ENCODE measurements at regions not wholly inside any gene's neighbourhood (a gene's known extent, or its start where the extent isn't known, plus 50 kb on each side); places are given as distances from the start of the nearest gene placed in this dataset.

DNA sequence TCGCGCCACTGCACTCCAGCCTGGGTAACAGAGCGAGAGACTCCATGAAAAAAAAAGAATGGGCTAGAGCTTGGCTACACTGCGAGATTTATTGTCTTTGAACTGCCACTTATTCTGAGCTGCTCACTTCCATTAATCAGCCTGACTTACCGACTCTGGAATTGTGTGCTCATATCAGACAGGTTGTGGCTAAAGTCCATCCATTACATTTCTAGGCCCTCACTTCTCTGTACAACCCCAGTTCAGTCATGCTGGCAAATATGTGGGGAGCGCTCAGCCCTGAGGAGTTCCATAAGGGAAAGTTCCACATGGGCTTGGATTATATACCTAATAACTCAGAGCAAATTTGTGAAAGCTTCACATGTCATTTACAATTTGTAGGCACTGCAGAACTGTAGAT, 270.6 kb downstream of the TRIML1 start:
- Histone ChIP-seq H3K4me3 (ENCODE audit: low read length) (no peak overlapping the region), H3K9ac (ENCODE audit: low read length) (no peak overlapping the region), H3K9me2 (replicated peaks; ENCODE audit: insufficient read depth, low read length) (no peaks in the 10 kb centered on the region), H3F3A (ENCODE audit: insufficient read depth, low read length) (no peaks in the 10 kb centered on the region), H3K36me3 (replicated peaks; ENCODE audit: insufficient read depth, low read length) (no peaks in the 10 kb centered on the region), H3K4me1 (ENCODE audit: low read length) (no peaks in the 10 kb centered on the region), H3K79me2 (ENCODE audit: low read length) (no peaks in the 10 kb centered on the region), H3K4me2 (ENCODE audit: low read depth, low read length) (no peak overlapping the region), H3K9me3 (replicated peaks; ENCODE audit: insufficient read depth, low read length) (no peaks in the 10 kb centered on the region), H2AFZ (ENCODE audit: low read length) (no peak overlapping the region), H3K27me3 (replicated peaks; ENCODE audit: insufficient read depth, low read length) (no peaks in the 10 kb centered on the region), H3K27ac (ENCODE audit: low read length) (no peak overlapping the region), H4K20me1 (ENCODE audit: insufficient read depth, low read length) (no peaks in the 10 kb centered on the region)
- TF ChIP-seq EZH2phosphoT487 (IDR thresholded peaks at IDR 0.05; ENCODE audit: low read length), result no peak
- TF ChIP-seq, protein P1, sequence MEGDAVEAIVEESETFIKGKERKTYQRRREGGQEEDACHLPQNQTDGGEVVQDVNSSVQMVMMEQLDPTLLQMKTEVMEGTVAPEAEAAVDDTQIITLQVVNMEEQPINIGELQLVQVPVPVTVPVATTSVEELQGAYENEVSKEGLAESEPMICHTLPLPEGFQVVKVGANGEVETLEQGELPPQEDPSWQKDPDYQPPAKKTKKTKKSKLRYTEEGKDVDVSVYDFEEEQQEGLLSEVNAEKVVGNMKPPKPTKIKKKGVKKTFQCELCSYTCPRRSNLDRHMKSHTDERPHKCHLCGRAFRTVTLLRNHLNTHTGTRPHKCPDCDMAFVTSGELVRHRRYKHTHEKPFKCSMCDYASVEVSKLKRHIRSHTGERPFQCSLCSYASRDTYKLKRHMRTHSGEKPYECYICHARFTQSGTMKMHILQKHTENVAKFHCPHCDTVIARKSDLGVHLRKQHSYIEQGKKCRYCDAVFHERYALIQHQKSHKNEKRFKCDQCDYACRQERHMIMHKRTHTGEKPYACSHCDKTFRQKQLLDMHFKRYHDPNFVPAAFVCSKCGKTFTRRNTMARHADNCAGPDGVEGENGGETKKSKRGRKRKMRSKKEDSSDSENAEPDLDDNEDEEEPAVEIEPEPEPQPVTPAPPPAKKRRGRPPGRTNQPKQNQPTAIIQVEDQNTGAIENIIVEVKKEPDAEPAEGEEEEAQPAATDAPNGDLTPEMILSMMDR (IDR thresholded peaks at IDR 0.05; ENCODE audit: low read length), result no peak
- TF ChIP-seq EZH2 (optimal IDR thresholded peaks at IDR 0.05; ENCODE audit: low read depth, low read length), result no peak
- DNase-seq, result no peak

DNA sequence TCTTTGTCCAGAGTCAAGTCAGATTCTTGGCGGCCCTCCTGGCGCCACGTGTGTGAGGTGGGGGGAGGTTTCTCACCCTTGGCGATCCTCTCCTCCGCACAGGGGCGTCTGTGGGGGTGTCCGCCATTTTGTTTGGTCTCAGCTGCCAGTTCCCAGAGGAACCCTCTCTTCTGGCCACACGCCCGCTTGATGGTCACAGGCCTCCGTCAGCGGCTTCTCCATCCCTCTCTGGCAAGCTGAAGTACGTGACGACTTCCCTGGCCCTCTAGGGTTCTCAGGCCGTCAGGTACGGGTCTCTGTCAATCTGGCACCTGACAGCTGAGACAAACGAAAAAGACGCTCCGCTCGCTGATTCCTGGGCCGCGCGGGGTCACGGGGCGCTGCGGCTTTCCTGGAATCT, 272.6 kb downstream of the TRIML1 start:
- Histone ChIP-seq H3K9ac (ENCODE audit: low read length) (no peak overlapping the region), H3F3A (ENCODE audit: insufficient read depth, low read length) (no peaks in the 10 kb centered on the region), H4K20me1 (ENCODE audit: insufficient read depth, low read length) (no peaks in the 10 kb centered on the region), H3K27ac (ENCODE audit: low read length) (no peak overlapping the region), H3K27me3 (replicated peaks; ENCODE audit: insufficient read depth, low read length) (no peaks in the 10 kb centered on the region), H3K9me3 (replicated peaks; ENCODE audit: insufficient read depth, low read length) (no peaks in the 10 kb centered on the region), H3K4me3 (ENCODE audit: low read length) (no peak overlapping the region), H3K4me1 (ENCODE audit: low read length) (no peaks in the 10 kb centered on the region), H2AFZ (ENCODE audit: low read length) (no peak overlapping the region), H3K4me2 (ENCODE audit: low read depth, low read length) (no peak overlapping the region), H3K36me3 (replicated peaks; ENCODE audit: insufficient read depth, low read length) (no peaks in the 10 kb centered on the region), H3K79me2 (ENCODE audit: low read length) (no peaks in the 10 kb centered on the region), H3K9me2 (replicated peaks; ENCODE audit: insufficient read depth, low read length) (no peaks in the 10 kb centered on the region)
- no peak for DNase-seq
- no peak for TF ChIP-seq EZH2 (optimal IDR thresholded peaks at IDR 0.05; ENCODE audit: low read depth, low read length)
- TF ChIP-seq, protein P1 (IDR thresholded peaks at IDR 0.05; ENCODE audit: low read length), result no peak
- no peak for TF ChIP-seq EZH2phosphoT487 (IDR thresholded peaks at IDR 0.05; ENCODE audit: low read length)

DNA sequence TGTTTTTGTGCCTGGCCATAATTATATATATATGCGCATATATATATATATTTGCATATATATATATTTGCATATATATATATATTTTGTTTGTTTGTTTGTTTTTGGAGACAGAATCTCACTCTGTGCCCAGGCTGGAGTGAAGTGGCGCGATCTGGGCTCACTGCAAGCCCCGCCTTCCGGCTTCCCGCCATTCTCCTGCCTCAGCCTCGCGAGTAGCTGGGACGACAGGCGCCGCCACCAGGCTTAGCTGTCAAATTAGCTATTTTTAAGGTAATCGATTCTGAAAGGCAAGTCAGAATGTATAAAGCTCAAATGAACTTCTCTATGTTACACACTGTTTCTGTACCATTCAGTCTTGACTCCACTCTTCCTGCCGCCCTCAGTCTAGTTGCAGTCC, 273.3 kb downstream of the TRIML1 start:
- Histone ChIP-seq H2AFZ (ENCODE audit: low read length) (no peak overlapping the region), H3K4me3 (ENCODE audit: low read length) (no peak overlapping the region), H3K4me2 (ENCODE audit: low read depth, low read length) (no peak overlapping the region), H3K9me3 (replicated peaks; ENCODE audit: insufficient read depth, low read length) (no peaks in the 10 kb centered on the region), H3K36me3 (replicated peaks; ENCODE audit: insufficient read depth, low read length) (no peaks in the 10 kb centered on the region), H3F3A (ENCODE audit: insufficient read depth, low read length) (no peaks in the 10 kb centered on the region), H4K20me1 (ENCODE audit: insufficient read depth, low read length) (no peaks in the 10 kb centered on the region), H3K27me3 (replicated peaks; ENCODE audit: insufficient read depth, low read length) (no peaks in the 10 kb centered on the region), H3K79me2 (ENCODE audit: low read length) (no peaks in the 10 kb centered on the region), H3K9ac (ENCODE audit: low read length) (no peak overlapping the region), H3K9me2 (replicated peaks; ENCODE audit: insufficient read depth, low read length) (no peaks in the 10 kb centered on the region), H3K27ac (ENCODE audit: low read length) (no peak overlapping the region), H3K4me1 (ENCODE audit: low read length) (no peaks in the 10 kb centered on the region)
- TF ChIP-seq, protein P1 (IDR thresholded peaks at IDR 0.05; ENCODE audit: low read length), result no peak
- TF ChIP-seq EZH2 (optimal IDR thresholded peaks at IDR 0.05; ENCODE audit: low read depth, low read length), result no peak
- TF ChIP-seq EZH2phosphoT487 (IDR thresholded peaks at IDR 0.05; ENCODE audit: low read length), result no peak
- DNase-seq, result no peak
